IgD-negative memory B cell (primary cell): ENCODE measurements at regions not wholly inside any gene's neighbourhood (a gene's known extent, or its start where the extent isn't known, plus 50 kb on each side); places are given as distances from the start of the nearest gene placed in this dataset.

ENCODE experiments used
- H3K27ac Mint-ChIP-seq, 3 donors: one replicate each; pipeline ENCODE4 v1.8.0; 2020 to 2022; ENCODE audit warnings: mild to moderate bottlenecking in 3 of 3, mixed read lengths in 3 of 3, moderate library complexity in 1 of 3
- H3K27me3 Mint-ChIP-seq: one replicate; pipeline ENCODE4 v1.8.0; 2021; ENCODE audit warnings: mixed read lengths
- H3K36me3 Mint-ChIP-seq: one replicate; pipeline ENCODE4 v1.8.0; 2020; ENCODE audit warnings: mild to moderate bottlenecking, mixed read lengths
- H3K4me1 Mint-ChIP-seq, 3 donors: one replicate each; pipeline ENCODE4 v1.8.0; 2020 to 2022; ENCODE audit warnings: mixed read lengths in 3 of 3, mild to moderate bottlenecking in 1 of 3
- H3K4me3 Mint-ChIP-seq, 4 donors: one replicate each; pipeline ENCODE4 v1.8.0; 2020 to 2022; ENCODE audit warnings: mild to moderate bottlenecking in 4 of 4, mixed read lengths in 4 of 4, moderate library complexity in 3 of 4
- H3K9me3 Mint-ChIP-seq, 3 donors: one replicate each; pipeline ENCODE4 v1.8.0; 2020 to 2021; ENCODE audit warnings: mixed read lengths in 3 of 3, mild to moderate bottlenecking in 1 of 3

GRCh38 chr1:106787520-106787919, 269.0 kb upstream of the PRMT6 start:
- H3K27ac Mint-ChIP-seq = no peak overlapping the region
- H3K36me3 Mint-ChIP-seq = no peaks in the 10 kb centered on the region
- no peaks in the 10 kb centered on the region for H3K4me1 Mint-ChIP-seq
- H3K27me3 Mint-ChIP-seq = peaks cover 3% of the 10 kb centered on the region
- no peak overlapping the region for H3K4me3 Mint-ChIP-seq
- H3K9me3 Mint-ChIP-seq = no peaks in the 10 kb centered on the region

GRCh38 chr1:106789686-106790085, 266.8 kb upstream of the PRMT6 start:
- H3K4me3 Mint-ChIP-seq = no peak overlapping the region
- no peaks in the 10 kb centered on the region for H3K36me3 Mint-ChIP-seq
- no peaks in the 10 kb centered on the region for H3K9me3 Mint-ChIP-seq
- peaks cover 1% of the 10 kb centered on the region for H3K27me3 Mint-ChIP-seq
- H3K4me1 Mint-ChIP-seq = no peaks in the 10 kb centered on the region
- H3K27ac Mint-ChIP-seq = no peak overlapping the region

- H3K4me1 Mint-ChIP-seq = no peaks in the 10 kb centered on the region
- no peaks in the 10 kb centered on the region for H3K36me3 Mint-ChIP-seq
- H3K4me3 Mint-ChIP-seq = no peak overlapping the region
- H3K27ac Mint-ChIP-seq = no peak overlapping the region
- H3K27me3 Mint-ChIP-seq = peaks cover 1% of the 10 kb centered on the region
- H3K9me3 Mint-ChIP-seq = no peaks in the 10 kb centered on the region
Observed at GRCh38 chr1:106791041-106791440, 265.4 kb upstream of the PRMT6 start.

- Mint-ChIP-seq H3K27me3 (peaks cover 1% of the 10 kb centered on the region), H3K36me3 (no peaks in the 10 kb centered on the region), H3K27ac (no peak overlapping the region), H3K4me3 (no peak overlapping the region), H3K9me3 (no peaks in the 10 kb centered on the region), H3K4me1 (no peaks in the 10 kb centered on the region)
Observed at GRCh38 chr1:106793651-106794050, 262.8 kb upstream of the PRMT6 start.

- H3K27ac Mint-ChIP-seq = no peak overlapping the region
- no peaks in the 10 kb centered on the region for H3K4me1 Mint-ChIP-seq
- H3K27me3 Mint-ChIP-seq = no peaks in the 10 kb centered on the region
Observed at GRCh38 chr1:106798991-106799390, 257.5 kb upstream of the PRMT6 start.

GRCh38 chr1:106802181-106802580, 254.3 kb upstream of the PRMT6 start:
- Mint-ChIP-seq H3K4me3 (no peak overlapping the region), H3K27me3 (no peaks in the 10 kb centered on the region), H3K9me3 (no peaks in the 10 kb centered on the region), H3K27ac (no peak overlapping the region), H3K4me1 (no peaks in the 10 kb centered on the region), H3K36me3 (no peaks in the 10 kb centered on the region)

More at GRCh38 chr1:106798991-106799390, 257.5 kb upstream of the PRMT6 start:
- H3K4me3 Mint-ChIP-seq = no peak overlapping the region
- H3K36me3 Mint-ChIP-seq = no peaks in the 10 kb centered on the region
- H3K9me3 Mint-ChIP-seq = no peaks in the 10 kb centered on the region

- no peaks in the 10 kb centered on the region for H3K4me1 Mint-ChIP-seq
- H3K9me3 Mint-ChIP-seq = peaks cover 5 to 9% (median 8%) of the 10 kb centered on the region in 3 donors
- no peak overlapping the region for H3K27ac Mint-ChIP-seq
- H3K4me3 Mint-ChIP-seq = no peak overlapping the region
- no peaks in the 10 kb centered on the region for H3K36me3 Mint-ChIP-seq
- no peaks in the 10 kb centered on the region for H3K27me3 Mint-ChIP-seq
Observed at GRCh38 chr1:106814418-106814817, 242.1 kb upstream of the PRMT6 start.

GRCh38 chr1:106817575-106817974, 238.9 kb upstream of the PRMT6 start:
- H3K4me3 Mint-ChIP-seq = no peak overlapping the region
- no peak overlapping the region for H3K27ac Mint-ChIP-seq
- no peaks in the 10 kb centered on the region for H3K27me3 Mint-ChIP-seq
- H3K9me3 Mint-ChIP-seq = peaks cover 0 to 2% (median 0%) of the 10 kb centered on the region in 3 donors
- H3K36me3 Mint-ChIP-seq = no peaks in the 10 kb centered on the region
- H3K4me1 Mint-ChIP-seq = no peaks in the 10 kb centered on the region

- no peak overlapping the region for H3K27ac Mint-ChIP-seq
- H3K36me3 Mint-ChIP-seq = no peaks in the 10 kb centered on the region
- no peak overlapping the region for H3K4me3 Mint-ChIP-seq
- H3K4me1 Mint-ChIP-seq = no peaks in the 10 kb centered on the region
- H3K9me3 Mint-ChIP-seq = peaks cover 2 to 5% (median 4%) of the 10 kb centered on the region in 3 donors
- no peaks in the 10 kb centered on the region for H3K27me3 Mint-ChIP-seq
Observed at GRCh38 chr1:106831511-106831910, 225.0 kb upstream of the PRMT6 start.

GRCh38 chr1:106836708-106837107, 219.8 kb upstream of the PRMT6 start:
- H3K27ac Mint-ChIP-seq = no peak overlapping the region
- H3K27me3 Mint-ChIP-seq = no peaks in the 10 kb centered on the region
- H3K9me3 Mint-ChIP-seq = peaks cover 0 to 3% (median 0%) of the 10 kb centered on the region in 3 donors
- no peaks in the 10 kb centered on the region for H3K4me1 Mint-ChIP-seq
- H3K4me3 Mint-ChIP-seq = no peak overlapping the region
- H3K36me3 Mint-ChIP-seq = no peaks in the 10 kb centered on the region

GRCh38 chr1:106843518-106843917, 213.0 kb upstream of the PRMT6 start:
- no peaks in the 10 kb centered on the region for H3K9me3 Mint-ChIP-seq
- no peaks in the 10 kb centered on the region for H3K4me1 Mint-ChIP-seq
- peaks cover 3% of the 10 kb centered on the region for H3K27me3 Mint-ChIP-seq
- H3K36me3 Mint-ChIP-seq = peaks cover 2% of the 10 kb centered on the region
- H3K4me3 Mint-ChIP-seq = no peak overlapping the region
- no peak overlapping the region for H3K27ac Mint-ChIP-seq

- Mint-ChIP-seq H3K9me3 (no peaks in the 10 kb centered on the region), H3K27ac (no peak overlapping the region), H3K36me3 (peaks cover 2% of the 10 kb centered on the region), H3K27me3 (peaks cover 5% of the 10 kb centered on the region), H3K4me1 (no peaks in the 10 kb centered on the region), H3K4me3 (no peak overlapping the region)
Observed at GRCh38 chr1:106846656-106847055, 209.8 kb upstream of the PRMT6 start.

GRCh38 chr1:106861110-106861509, 195.4 kb upstream of the PRMT6 start:
- H3K9me3 Mint-ChIP-seq = peaks cover 0 to 5% (median 0%) of the 10 kb centered on the region in 3 donors
- H3K27ac Mint-ChIP-seq = no peak overlapping the region
- H3K36me3 Mint-ChIP-seq = no peaks in the 10 kb centered on the region
- H3K27me3 Mint-ChIP-seq = peaks cover 1% of the 10 kb centered on the region
- no peak overlapping the region for H3K4me3 Mint-ChIP-seq
- H3K4me1 Mint-ChIP-seq = no peaks in the 10 kb centered on the region

- Mint-ChIP-seq H3K9me3 (peaks cover 0 to 7% (median 7%) of the 10 kb centered on the region in 3 donors), H3K36me3 (no peaks in the 10 kb centered on the region), H3K27ac (no peak overlapping the region), H3K4me1 (no peaks in the 10 kb centered on the region), H3K27me3 (no peaks in the 10 kb centered on the region), H3K4me3 (no peak overlapping the region)
Observed at GRCh38 chr1:106868828-106869227, 187.6 kb upstream of the PRMT6 start.

- Mint-ChIP-seq H3K27ac (no peak overlapping the region), H3K4me3 (no peak overlapping the region), H3K9me3 (peaks cover 0 to 5% (median 1%) of the 10 kb centered on the region in 3 donors), H3K36me3 (no peaks in the 10 kb centered on the region), H3K4me1 (no peaks in the 10 kb centered on the region), H3K27me3 (peaks cover 2% of the 10 kb centered on the region)
Observed at GRCh38 chr1:106875622-106876021, 180.9 kb upstream of the PRMT6 start.

GRCh38 chr1:106876384-106876783, 180.1 kb upstream of the PRMT6 start:
- Mint-ChIP-seq H3K36me3 (no peaks in the 10 kb centered on the region), H3K9me3 (peaks cover 0 to 5% (median 0%) of the 10 kb centered on the region in 3 donors), H3K27ac (no peak overlapping the region), H3K4me1 (no peaks in the 10 kb centered on the region), H3K4me3 (no peak overlapping the region), H3K27me3 (peaks cover 2% of the 10 kb centered on the region)

- Mint-ChIP-seq H3K27ac (peak overlapping the region in 1 of 3 donors; percentile 53), H3K27me3 (peaks cover 4% of the 10 kb centered on the region), H3K9me3 (peaks cover 3 to 6% (median 5%) of the 10 kb centered on the region in 3 donors), H3K4me3 (no peak overlapping the region), H3K4me1 (no peaks in the 10 kb centered on the region), H3K36me3 (no peaks in the 10 kb centered on the region)
Observed at GRCh38 chr1:106879538-106879937, 176.9 kb upstream of the PRMT6 start.
